B cell (primary cell): ENCODE measurements at regions not wholly inside any gene's neighbourhood (a gene's known extent, or its start where the extent isn't known, plus 50 kb on each side); places are given as distances from the start of the nearest gene placed in this dataset.

Experiments used
- CTCF ChIP-seq: fragments of 200-600 bp; IDR thresholded peaks from one replicate; pipeline ENCODE4 v1.8.0; 2022; ENCODE audit warnings: antibody characterized with exemption, mild to moderate bottlenecking
- EZH2 ChIP-seq: IDR thresholded peaks from 2 replicates; pipeline ENCODE4 v1.6.1; 2012; ENCODE audit warnings: borderline replicate concordance, low read depth, mild to moderate bottlenecking, moderate library complexity, low read length; ENCODE audit not compliant: insufficient read depth, poor library complexity, severe bottlenecking

- TF ChIP-seq CTCF (no peak), EZH2 (no peak)
Observed at GRCh38 chr10:113232928-113233511, 283.0 kb downstream of the TCF7L2 start.
